C4-2B (cell line): ENCODE measurements at regions not wholly inside any gene's neighbourhood (a gene's known extent, or its start where the extent isn't known, plus 50 kb on each side); places are given as distances from the start of the nearest gene placed in this dataset.

ENCODE experiments used
- H3K27ac ChIP-seq: fragments of 450-650 bp; 2 replicates; pipeline ENCODE4 v1.5.1; 2017
- CTCF ChIP-seq: fragments of 450-650 bp; conservative IDR thresholded peaks from 2 replicates; pipeline ENCODE4 v1.5.1; 2017; ENCODE audit warnings: mild to moderate bottlenecking
- ZFX ChIP-seq: fragments of 450-650 bp; IDR thresholded peaks from 2 replicates; pipeline ENCODE4 v1.6.1; 2017

DNA sequence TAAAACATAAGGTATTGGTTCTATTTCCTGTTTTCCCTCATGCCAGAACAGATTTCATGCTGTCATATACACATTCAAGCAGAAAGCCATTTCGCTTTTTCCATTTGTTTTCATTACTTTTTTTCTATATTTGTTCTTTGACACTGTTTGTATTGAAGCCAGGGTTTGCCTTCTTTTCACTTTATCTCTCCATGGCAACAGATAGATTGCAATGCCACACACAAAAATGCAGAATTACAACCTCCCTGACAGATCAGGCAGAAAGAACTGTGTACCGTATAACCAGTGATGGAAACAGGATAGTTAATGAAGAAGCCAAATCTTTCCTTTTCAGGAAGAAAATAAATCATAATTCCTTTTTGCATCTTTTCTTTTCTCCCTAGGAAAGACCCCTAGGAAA lies 103.0 kb upstream of the PCGF5 start:
- no peak overlapping the region for H3K27ac ChIP-seq
- TF ChIP-seq ZFX = no peak
- no peak for TF ChIP-seq CTCF

DNA sequence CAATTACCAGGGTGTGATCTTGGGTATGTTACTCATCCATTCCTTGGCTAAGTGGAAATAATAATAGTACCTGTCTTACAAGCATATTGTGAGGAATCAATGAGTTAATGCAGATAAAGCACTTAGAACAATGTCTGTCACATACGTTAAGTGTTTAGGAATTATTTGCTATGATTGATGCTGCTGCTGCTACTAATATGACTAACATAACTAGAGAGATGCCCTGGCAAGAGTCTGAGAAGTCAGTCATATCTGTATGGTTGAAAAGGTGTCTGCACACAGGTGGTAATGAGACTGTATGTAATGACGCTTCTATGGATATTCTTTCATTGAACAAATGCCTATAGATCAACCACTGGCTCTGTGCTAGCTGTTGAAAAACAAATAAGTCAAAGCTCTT lies 100.1 kb upstream of the PCGF5 start:
- no peak overlapping the region for H3K27ac ChIP-seq
- TF ChIP-seq ZFX (no peak), CTCF (no peak)

DNA sequence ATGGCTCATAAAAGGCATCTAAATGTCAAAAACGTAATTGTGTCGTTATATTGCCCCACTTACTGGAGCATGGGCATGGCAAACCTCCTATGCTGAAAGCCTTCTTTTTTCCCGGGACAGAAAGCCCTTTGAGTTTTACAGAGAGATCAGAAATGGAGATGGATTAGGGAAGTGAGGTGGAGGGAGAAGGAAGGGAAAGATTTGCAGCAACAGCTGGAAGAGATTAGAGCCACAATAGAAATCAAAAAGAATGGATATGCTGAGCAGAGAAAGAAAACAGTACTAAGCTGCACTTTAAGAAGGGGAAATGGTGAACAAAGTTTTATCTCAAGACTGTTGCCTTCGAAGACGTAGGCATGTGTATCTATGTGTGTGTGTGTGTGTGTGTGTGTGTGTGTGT lies 97.2 kb upstream of the PCGF5 start:
- no peak overlapping the region for H3K27ac ChIP-seq
- TF ChIP-seq CTCF (no peak), ZFX (no peak)

- TF ChIP-seq ZFX = no peak
- TF ChIP-seq CTCF = no peak
- no peak overlapping the region for H3K27ac ChIP-seq
Measured at GRCh38 chr10:91124016-91124415, 96.4 kb upstream of the PCGF5 start.

DNA sequence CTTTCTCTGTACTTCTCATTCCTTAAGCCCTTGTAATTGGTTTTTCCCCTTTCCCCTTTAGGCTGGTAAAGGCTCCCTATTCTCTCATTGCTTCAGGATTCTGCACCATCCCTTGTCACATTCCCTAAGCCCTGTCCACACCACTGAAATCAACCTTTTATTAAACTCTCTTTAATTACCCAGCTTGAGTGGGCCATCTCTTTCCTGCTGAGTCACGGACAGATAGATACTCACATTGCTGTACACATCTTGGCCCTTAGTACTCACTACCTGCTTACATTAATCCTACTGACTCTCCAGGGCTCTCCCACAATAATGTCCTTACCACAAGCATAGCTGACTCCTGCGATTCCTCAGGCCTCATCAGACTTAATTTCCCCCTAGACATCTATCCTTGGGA lies 94.0 kb upstream of the PCGF5 start:
- no peak overlapping the region for H3K27ac ChIP-seq
- no peak for TF ChIP-seq CTCF
- TF ChIP-seq ZFX = no peak

- TF ChIP-seq ZFX = no peak
- no peak overlapping the region for H3K27ac ChIP-seq
Measured at GRCh38 chr10:91127341-91128082, 93.0 kb upstream of the PCGF5 start.

- H3K27ac ChIP-seq = no peak overlapping the region
- TF ChIP-seq CTCF = no peak
- no peak for TF ChIP-seq ZFX
Measured at GRCh38 chr10:91135113-91135512, 85.3 kb upstream of the PCGF5 start.

GRCh38 chr10:91137011-91137643 lies 83.3 kb upstream of the PCGF5 start:
- TF ChIP-seq CTCF (no peak), ZFX (no peak)
- H3K27ac ChIP-seq = no peak overlapping the region
